ENCODE measurements at regions not wholly inside any gene's neighbourhood (a gene's known extent, or its start where the extent isn't known, plus 50 kb on each side); places are given as distances from the start of the nearest gene placed in this dataset.

GRCh38 chr9:99327667-99328066, 105.6 kb downstream of the SEC61B start:
- DNase-seq: no peak

- no peak for DNase-seq
These were observed 113.2 kb downstream of the SEC61B start for GRCh38 chr9:99335280-99335679.

- DNase-seq: no peak
These were observed 113.9 kb downstream of the SEC61B start for GRCh38 chr9:99336005-99336404.

GRCh38 chr9:99336531-99336930, 114.4 kb downstream of the SEC61B start:
- DNase-seq: no peak

GRCh38 chr9:99340281-99340680, 118.2 kb downstream of the SEC61B start:
- DNase-seq: no peak

- no peak for DNase-seq
These were observed 119.6 kb downstream of the SEC61B start for GRCh38 chr9:99341686-99342085.

- no peak for DNase-seq
These were observed 123.4 kb downstream of the SEC61B start for GRCh38 chr9:99345451-99345850.

- no peak for DNase-seq
These were observed 123.9 kb downstream of the SEC61B start for GRCh38 chr9:99345942-99346341.

- DNase-seq: no peak
These were observed 125.5 kb downstream of the SEC61B start for GRCh38 chr9:99347568-99347967.

GRCh38 chr9:99348289-99348688, 126.2 kb downstream of the SEC61B start:
- DNase-seq: no peak

GRCh38 chr9:99349870-99350269, 127.8 kb downstream of the SEC61B start:
- DNase-seq: no peak

- no peak for DNase-seq
These were observed 128.4 kb downstream of the SEC61B start for GRCh38 chr9:99350461-99350860.

GRCh38 chr9:99351647-99352046, 129.6 kb downstream of the SEC61B start:
- no peak for DNase-seq

GRCh38 chr9:99352826-99353225, 130.7 kb downstream of the SEC61B start:
- no peak for DNase-seq

- no peak for DNase-seq
These were observed 131.3 kb downstream of the SEC61B start for GRCh38 chr9:99353408-99353807.

GRCh38 chr9:99354104-99354503, 132.0 kb downstream of the SEC61B start:
- DNase-seq: no peak

- no peak for DNase-seq
These were observed 134.5 kb downstream of the SEC61B start for GRCh38 chr9:99356512-99356971.

GRCh38 chr9:99357575-99357974, 135.5 kb downstream of the SEC61B start:
- DNase-seq: no peak

GRCh38 chr9:99358668-99359067, 136.6 kb downstream of the SEC61B start:
- no peak for DNase-seq

GRCh38 chr9:99359336-99359735, 137.3 kb downstream of the SEC61B start:
- no peak for DNase-seq

- DNase-seq: no peak
These were observed 137.9 kb downstream of the SEC61B start for GRCh38 chr9:99360026-99360425.

GRCh38 chr9:99361817-99362216, 139.7 kb downstream of the SEC61B start:
- DNase-seq: no peak

- DNase-seq: no peak
These were observed 140.2 kb downstream of the SEC61B start for GRCh38 chr9:99362321-99362720.

GRCh38 chr9:99363509-99363908, 141.4 kb downstream of the SEC61B start:
- no peak for DNase-seq

GRCh38 chr9:99365233-99365980, 143.3 kb downstream of the SEC61B start:
- DNase-seq: no peak

Data from stimulated activated CD4-positive, alpha-beta T cell treated with anti-CD3 and anti-CD28 coated beads, Interleukin-2, amount 100 ng/mL, for 24 hours (primary cell).